HG03565 (cell line): ENCODE measurements at regions not wholly inside any gene's neighbourhood (a gene's known extent, or its start where the extent isn't known, plus 50 kb on each side); places are given as distances from the start of the nearest gene placed in this dataset.

ENCODE experiments used
- ATAC-seq: cut with Tn5 transposase; IDR thresholded peaks from one replicate; pipeline ENCODE4 v1.9.1; 2021; ENCODE audit warnings: mild to moderate bottlenecking, moderate library complexity; ENCODE audit not compliant: unreplicated experiment

GRCh38 chr20:52289956-52290565 lies 98.5 kb upstream of the ZFP64 start:
- no peak for ATAC-seq

- no peak for ATAC-seq
Measured at GRCh38 chr20:52280407-52280806, 88.8 kb upstream of the ZFP64 start.

- no peak for ATAC-seq
Measured at GRCh38 chr20:52279706-52280105, 88.1 kb upstream of the ZFP64 start.

GRCh38 chr20:52275181-52275691 lies 83.7 kb upstream of the ZFP64 start:
- no peak for ATAC-seq

- no peak for ATAC-seq
Measured at GRCh38 chr20:52270696-52271095, 79.1 kb upstream of the ZFP64 start.

- ATAC-seq = no peak
Measured at GRCh38 chr20:52270001-52270606, 78.5 kb upstream of the ZFP64 start.

GRCh38 chr20:52269321-52269720 lies 77.7 kb upstream of the ZFP64 start:
- ATAC-seq = no peak

GRCh38 chr20:52268184-52268749 lies 76.7 kb upstream of the ZFP64 start:
- no peak for ATAC-seq

GRCh38 chr20:52267418-52267817 lies 75.8 kb upstream of the ZFP64 start:
- no peak for ATAC-seq

- no peak for ATAC-seq
Measured at GRCh38 chr20:52263757-52264156, 72.2 kb upstream of the ZFP64 start.

GRCh38 chr20:52261792-52262191 lies 70.2 kb upstream of the ZFP64 start:
- ATAC-seq = no peak

- ATAC-seq = no peak
Measured at GRCh38 chr20:52259295-52259694, 67.7 kb upstream of the ZFP64 start.

- no peak for ATAC-seq
Measured at GRCh38 chr20:52256454-52256853, 64.9 kb upstream of the ZFP64 start.

- no peak for ATAC-seq
Measured at GRCh38 chr20:52252664-52253063, 61.1 kb upstream of the ZFP64 start.

GRCh38 chr20:52251827-52252226 lies 60.2 kb upstream of the ZFP64 start:
- no peak for ATAC-seq

- ATAC-seq = no peak
Measured at GRCh38 chr20:52251136-52251700, 59.6 kb upstream of the ZFP64 start.

GRCh38 chr20:52247548-52247947 lies 56.0 kb upstream of the ZFP64 start:
- ATAC-seq = no peak

- no peak for ATAC-seq
Measured at GRCh38 chr20:52246366-52246765, 54.8 kb upstream of the ZFP64 start.

- ATAC-seq = no peak
Measured at GRCh38 chr20:52244702-52245101, 53.1 kb upstream of the ZFP64 start.

GRCh38 chr20:52242237-52243230 lies 51.0 kb upstream of the ZFP64 start:
- ATAC-seq = no peak
